ENCODE measurements at regions not wholly inside any gene's neighbourhood (a gene's known extent, or its start where the extent isn't known, plus 50 kb on each side); places are given as distances from the start of the nearest gene placed in this dataset.

DNA sequence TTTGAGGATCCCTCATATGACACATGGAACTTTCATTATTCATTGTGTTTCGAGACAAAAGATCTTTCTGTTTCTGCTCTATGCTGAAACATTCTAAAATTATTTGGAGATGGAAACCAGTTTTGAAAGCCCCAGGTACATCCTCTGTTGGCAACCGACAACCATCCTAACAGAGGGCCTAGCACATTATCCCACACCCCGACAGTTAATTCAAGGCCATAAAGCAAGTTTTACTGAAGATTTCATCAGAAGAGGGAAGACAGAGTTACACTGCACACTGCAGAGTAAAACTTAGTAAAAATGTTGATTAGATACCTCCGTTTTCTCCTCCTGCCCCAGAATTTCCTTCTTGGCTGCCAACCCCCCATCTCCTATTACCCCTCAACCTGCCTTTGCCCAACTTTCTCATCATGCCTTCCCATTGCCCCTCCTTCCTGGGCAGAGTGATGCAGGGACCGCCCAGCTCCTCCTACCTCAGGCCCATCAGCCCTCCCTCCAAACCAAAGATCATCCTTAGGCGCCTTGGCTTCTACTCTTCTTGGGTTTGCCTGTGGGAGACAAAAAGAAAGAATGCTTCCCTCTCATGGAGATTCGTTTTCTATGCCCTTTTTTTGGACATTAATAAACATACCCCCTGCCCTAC is 52.9 kb upstream of the CITED4 start:
- TF ChIP-seq, protein P1, sequence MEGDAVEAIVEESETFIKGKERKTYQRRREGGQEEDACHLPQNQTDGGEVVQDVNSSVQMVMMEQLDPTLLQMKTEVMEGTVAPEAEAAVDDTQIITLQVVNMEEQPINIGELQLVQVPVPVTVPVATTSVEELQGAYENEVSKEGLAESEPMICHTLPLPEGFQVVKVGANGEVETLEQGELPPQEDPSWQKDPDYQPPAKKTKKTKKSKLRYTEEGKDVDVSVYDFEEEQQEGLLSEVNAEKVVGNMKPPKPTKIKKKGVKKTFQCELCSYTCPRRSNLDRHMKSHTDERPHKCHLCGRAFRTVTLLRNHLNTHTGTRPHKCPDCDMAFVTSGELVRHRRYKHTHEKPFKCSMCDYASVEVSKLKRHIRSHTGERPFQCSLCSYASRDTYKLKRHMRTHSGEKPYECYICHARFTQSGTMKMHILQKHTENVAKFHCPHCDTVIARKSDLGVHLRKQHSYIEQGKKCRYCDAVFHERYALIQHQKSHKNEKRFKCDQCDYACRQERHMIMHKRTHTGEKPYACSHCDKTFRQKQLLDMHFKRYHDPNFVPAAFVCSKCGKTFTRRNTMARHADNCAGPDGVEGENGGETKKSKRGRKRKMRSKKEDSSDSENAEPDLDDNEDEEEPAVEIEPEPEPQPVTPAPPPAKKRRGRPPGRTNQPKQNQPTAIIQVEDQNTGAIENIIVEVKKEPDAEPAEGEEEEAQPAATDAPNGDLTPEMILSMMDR (conservative IDR thresholded peaks at IDR 0.05; ENCODE audit: low read length) = no peak
- TF ChIP-seq EZH2phosphoT487 (IDR thresholded peaks at IDR 0.05; ENCODE audit: borderline replicate concordance, low read depth, low read length) = no peak

All from OCI-LY7 (cell line).